ENCODE measurements at regions not wholly inside any gene's neighbourhood (a gene's known extent, or its start where the extent isn't known, plus 50 kb on each side); places are given as distances from the start of the nearest gene placed in this dataset.

- DNase-seq (ENCODE audit: low read depth) = no peak
Observed at GRCh38 chr5:165538065-165538464, 2032.6 kb downstream of the MAT2B start.

- no peak for DNase-seq (ENCODE audit: low read depth)
Observed at GRCh38 chr5:165559645-165560044, 2054.2 kb downstream of the MAT2B start.

GRCh38 chr5:165560648-165561047 is 2055.2 kb downstream of the MAT2B start:
- no peak for DNase-seq (ENCODE audit: low read depth)

GRCh38 chr5:165565911-165566310 is 2060.5 kb downstream of the MAT2B start:
- DNase-seq (ENCODE audit: low read depth) = no peak

GRCh38 chr5:165569551-165569950 is 2064.1 kb downstream of the MAT2B start:
- no peak for DNase-seq (ENCODE audit: low read depth)

- no peak for DNase-seq (ENCODE audit: low read depth)
Observed at GRCh38 chr5:165573445-165573844, 2068.0 kb downstream of the MAT2B start.

- DNase-seq (ENCODE audit: low read depth) = no peak
Observed at GRCh38 chr5:165574100-165574499, 2068.7 kb downstream of the MAT2B start.

GRCh38 chr5:165576678-165577275 is 2071.4 kb downstream of the MAT2B start:
- no peak for DNase-seq (ENCODE audit: low read depth)

GRCh38 chr5:165579911-165580310 is 2074.5 kb downstream of the MAT2B start:
- no peak for DNase-seq (ENCODE audit: low read depth)

GRCh38 chr5:165594693-165595092 is 2089.3 kb downstream of the MAT2B start:
- DNase-seq (ENCODE audit: low read depth) = no peak

GRCh38 chr5:165602529-165602928 is 2097.1 kb downstream of the MAT2B start:
- DNase-seq (ENCODE audit: low read depth) = no peak

- no peak for DNase-seq (ENCODE audit: low read depth)
Observed at GRCh38 chr5:165607026-165607425, 2101.6 kb downstream of the MAT2B start.

GRCh38 chr5:165609871-165610270 is 2104.5 kb downstream of the MAT2B start:
- DNase-seq (ENCODE audit: low read depth) = no peak

GRCh38 chr5:165616490-165617405 is 2111.3 kb downstream of the MAT2B start:
- DNase-seq (ENCODE audit: low read depth) = no peak

- no peak for DNase-seq (ENCODE audit: low read depth)
Observed at GRCh38 chr5:165617491-165617890, 2112.1 kb downstream of the MAT2B start.

- DNase-seq (ENCODE audit: low read depth) = no peak
Observed at GRCh38 chr5:165620394-165620793, 2115.0 kb downstream of the MAT2B start.

- no peak for DNase-seq (ENCODE audit: low read depth)
Observed at GRCh38 chr5:165622864-165623536, 2117.6 kb downstream of the MAT2B start.

GRCh38 chr5:165624166-165624946 is 2118.9 kb downstream of the MAT2B start:
- DNase-seq (ENCODE audit: low read depth) = no peak

GRCh38 chr5:165626161-165626560 is 2120.7 kb downstream of the MAT2B start:
- DNase-seq (ENCODE audit: low read depth) = no peak

GRCh38 chr5:165627548-165628170 is 2122.2 kb downstream of the MAT2B start:
- no peak for DNase-seq (ENCODE audit: low read depth)

- DNase-seq (ENCODE audit: low read depth) = no peak
Observed at GRCh38 chr5:165630261-165630778, 2124.9 kb downstream of the MAT2B start.
